ENCODE measurements at regions not wholly inside any gene's neighbourhood (a gene's known extent, or its start where the extent isn't known, plus 50 kb on each side); places are given as distances from the start of the nearest gene placed in this dataset.

- no peaks in the 10 kb centered on the region for H3K9me3 ChIP-seq (ENCODE audit: control insufficient read depth, low read length, poor library complexity, severe bottlenecking)
- H3K27ac Mint-ChIP-seq = peak overlapping the region; percentile 69
- DNase-seq = peak in 2 of 3 donors; percentile 8 to 11
- H3K27me3 Mint-ChIP-seq = no peaks in the 10 kb centered on the region
- ATAC-seq = peak; percentile 27
- H3K4me3 Mint-ChIP-seq = peak overlapping the region; percentile 81
- H3K36me3 Mint-ChIP-seq (ENCODE audit: low read depth) = no peaks in the 10 kb centered on the region
- H3K4me1 Mint-ChIP-seq = peaks cover 6% of the 10 kb centered on the region
These were observed 55.2 kb upstream of the RREB1 start for GRCh38 chr6:7052443-7053011.

- no peaks in the 10 kb centered on the region for H3K36me3 Mint-ChIP-seq (ENCODE audit: low read depth)
- peaks cover 7% of the 10 kb centered on the region for H3K4me1 Mint-ChIP-seq
- peak overlapping the region; percentile 81 for H3K4me3 Mint-ChIP-seq
- H3K27me3 Mint-ChIP-seq = no peaks in the 10 kb centered on the region
- no peak for DNase-seq
- ATAC-seq = no peak
- peak overlapping the region; percentile 69 for H3K27ac Mint-ChIP-seq
- no peaks in the 10 kb centered on the region for H3K9me3 ChIP-seq (ENCODE audit: control insufficient read depth, low read length, poor library complexity, severe bottlenecking)
These were observed 54.5 kb upstream of the RREB1 start for GRCh38 chr6:7053125-7053774.

Data from T-helper 17 cell (primary cell).